ENCODE measurements at regions not wholly inside any gene's neighbourhood (a gene's known extent, or its start where the extent isn't known, plus 50 kb on each side); places are given as distances from the start of the nearest gene placed in this dataset.

- intact Hi-C loops (cut with DNase I), result no loop called here
- ATAC-seq, result no peak
Observed at GRCh38 chr3:106631373-106632108, 745.7 kb upstream of the CCDC54 start.

GRCh38 chr3:106635271-106635670, 742.0 kb upstream of the CCDC54 start:
- no peak for DNase-seq
- intact Hi-C loops (cut with DNase I), result no loop called here
- ATAC-seq, result no peak

More at GRCh38 chr3:106631373-106632108, 745.7 kb upstream of the CCDC54 start:
- DNase-seq, result no peak

DNA sequence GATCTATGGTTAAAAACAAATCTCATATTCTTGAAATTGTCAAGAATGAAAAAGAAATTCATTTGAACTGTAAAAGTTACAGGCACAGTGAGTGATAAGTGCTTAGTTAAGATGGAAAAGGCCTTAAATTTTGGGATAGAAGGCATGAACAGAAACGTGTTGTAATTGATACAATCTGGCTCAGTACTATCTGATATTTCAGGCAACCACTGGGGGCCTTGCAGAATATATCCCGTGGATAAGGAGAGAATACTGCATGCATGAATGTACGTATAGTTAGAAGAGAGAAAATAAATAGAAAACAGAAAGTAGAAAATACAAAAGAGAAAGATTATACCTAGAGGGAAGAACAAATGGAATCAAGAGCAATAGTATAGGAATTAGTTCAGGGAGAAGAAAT, 741.4 kb upstream of the CCDC54 start:
- intact Hi-C loops (cut with DNase I), result no loop called here
- ATAC-seq (no peak), DNase-seq (no peak)

DNA sequence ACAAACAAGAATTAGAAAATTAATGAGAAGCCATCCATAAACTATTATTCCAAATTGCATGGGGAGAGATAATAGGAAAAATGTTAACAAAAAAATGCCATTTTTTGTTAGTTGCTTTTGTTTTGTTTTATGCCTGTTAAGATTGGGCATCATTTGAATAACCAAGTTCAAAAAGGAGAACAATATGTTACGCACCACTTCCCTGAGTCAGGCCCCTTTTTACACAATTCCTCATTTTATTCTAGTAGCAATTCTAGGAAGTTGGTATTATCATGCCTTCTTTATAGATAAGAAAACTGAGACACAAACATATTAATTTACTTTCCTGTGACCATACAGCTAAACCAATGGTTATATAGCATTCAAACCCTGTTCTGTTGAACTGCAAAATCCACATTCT, 736.9 kb upstream of the CCDC54 start:
- intact Hi-C loops (cut with DNase I), result no loop called here
- ATAC-seq, result no peak
- no peak for DNase-seq

DNA sequence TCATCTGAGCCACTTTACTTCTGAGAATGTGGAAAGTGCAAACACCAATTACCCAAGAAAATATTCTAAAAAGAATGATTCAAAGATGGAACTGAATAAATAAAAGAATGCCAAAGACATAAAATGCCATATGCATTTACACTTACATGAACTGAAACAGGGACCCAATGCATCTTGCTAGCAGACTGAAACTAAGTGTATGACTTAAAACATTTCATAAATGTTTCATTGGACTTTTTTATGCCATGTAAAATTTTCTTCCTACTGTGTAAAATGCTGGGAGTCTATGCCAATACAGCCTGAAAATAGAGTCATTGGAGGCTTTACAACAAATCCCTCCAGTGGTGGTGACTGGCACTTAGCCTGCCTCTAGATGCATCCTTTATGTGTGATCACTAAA, 735.1 kb upstream of the CCDC54 start:
- intact Hi-C loops (cut with DNase I), result no loop called here
- no peak for ATAC-seq
- DNase-seq, result no peak

- intact Hi-C loops (cut with DNase I), result no loop called here
- no peak for DNase-seq
- ATAC-seq, result no peak
Observed at GRCh38 chr3:106643684-106644161, 733.5 kb upstream of the CCDC54 start.

GRCh38 chr3:106673926-106674569, 703.2 kb upstream of the CCDC54 start:
- ATAC-seq (no peak), DNase-seq (no peak)
- intact Hi-C loops (cut with DNase I), result no loop called here

DNA sequence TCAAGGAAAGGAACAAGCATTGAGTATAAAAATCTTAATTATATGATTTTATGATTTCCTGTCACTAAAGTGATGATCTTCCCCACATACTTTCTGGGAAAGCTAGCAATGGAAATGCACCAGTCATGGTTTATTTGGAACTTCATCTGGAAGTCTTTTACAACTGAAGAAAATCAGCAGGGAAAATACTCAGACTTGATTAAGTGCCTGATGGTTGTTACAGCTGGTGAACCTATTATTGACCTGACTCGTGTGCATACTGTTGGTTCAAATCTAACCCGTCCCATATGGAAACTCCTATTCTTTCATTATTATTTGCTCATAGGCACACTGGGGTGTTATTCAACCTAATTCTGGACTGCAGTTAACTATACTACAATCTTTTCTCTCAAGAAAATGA, 701.8 kb upstream of the CCDC54 start:
- intact Hi-C loops (cut with DNase I), result no loop called here
- ATAC-seq, result no peak
- no peak for DNase-seq

GRCh38 chr3:106678657-106679390, 698.4 kb upstream of the CCDC54 start:
- ATAC-seq (no peak), DNase-seq (no peak)
- intact Hi-C loops (cut with DNase I), result no loop called here

GRCh38 chr3:106683953-106684620, 693.2 kb upstream of the CCDC54 start:
- intact Hi-C loops (cut with DNase I), result no loop called here
- ATAC-seq, result no peak
- no peak for DNase-seq

GRCh38 chr3:106685745-106686144, 691.5 kb upstream of the CCDC54 start:
- intact Hi-C loops (cut with DNase I), result no loop called here
- ATAC-seq (no peak), DNase-seq (no peak)

- intact Hi-C loops (cut with DNase I), result no loop called here
- ATAC-seq (no peak), DNase-seq (no peak)
Observed at GRCh38 chr3:106687905-106688304, 689.3 kb upstream of the CCDC54 start.

- ATAC-seq (peak in 1 of 2 donors; percentile 44), DNase-seq (no peak)
- intact Hi-C loops (cut with DNase I), result no loop called here
Observed at GRCh38 chr3:106688464-106688863, 688.8 kb upstream of the CCDC54 start.

DNA sequence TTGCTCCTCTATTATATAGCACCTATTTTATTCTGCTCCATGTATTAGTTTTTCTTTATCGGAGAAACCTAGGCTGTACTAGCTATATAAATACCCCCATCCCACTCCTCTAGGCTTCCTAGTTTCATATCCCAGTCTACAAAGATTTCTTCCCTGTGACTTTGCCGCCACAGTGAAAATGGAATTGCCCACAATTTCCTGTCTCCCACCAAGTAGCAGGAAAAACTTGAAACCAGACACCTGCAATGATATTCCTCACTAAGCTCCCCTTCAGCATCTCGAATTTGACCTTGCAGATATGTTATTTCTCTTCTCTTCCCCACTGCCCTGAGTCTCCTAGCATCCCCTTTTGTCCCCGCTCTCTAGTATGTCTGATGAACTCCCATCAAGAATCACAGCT, 685.8 kb upstream of the CCDC54 start:
- no peak for DNase-seq
- intact Hi-C loops (cut with DNase I), result no loop called here
- ATAC-seq, result no peak

DNA sequence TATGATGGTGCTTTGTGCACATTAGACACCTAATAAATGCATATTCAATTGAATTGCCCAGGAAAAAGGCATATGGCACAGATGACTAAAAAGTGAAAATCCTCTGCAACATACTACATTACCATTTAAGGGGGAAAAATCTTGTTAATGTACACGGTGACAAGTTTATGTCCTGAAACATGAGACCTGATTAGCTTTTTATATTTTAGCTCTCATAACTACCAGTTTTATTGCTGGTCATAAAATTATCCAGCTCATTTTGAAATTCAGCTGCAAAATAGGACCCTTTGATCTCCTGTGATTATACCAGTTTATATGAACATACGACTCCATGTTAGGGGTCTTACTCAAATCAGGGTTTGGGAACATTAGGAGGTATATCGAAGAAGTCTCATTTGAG, 684.6 kb upstream of the CCDC54 start:
- intact Hi-C loops (cut with DNase I), result no loop called here
- DNase-seq, result no peak
- no peak for ATAC-seq

GRCh38 chr3:106699122-106699521, 678.1 kb upstream of the CCDC54 start:
- ATAC-seq (no peak), DNase-seq (no peak)
- intact Hi-C loops (cut with DNase I), result no loop called here

DNA sequence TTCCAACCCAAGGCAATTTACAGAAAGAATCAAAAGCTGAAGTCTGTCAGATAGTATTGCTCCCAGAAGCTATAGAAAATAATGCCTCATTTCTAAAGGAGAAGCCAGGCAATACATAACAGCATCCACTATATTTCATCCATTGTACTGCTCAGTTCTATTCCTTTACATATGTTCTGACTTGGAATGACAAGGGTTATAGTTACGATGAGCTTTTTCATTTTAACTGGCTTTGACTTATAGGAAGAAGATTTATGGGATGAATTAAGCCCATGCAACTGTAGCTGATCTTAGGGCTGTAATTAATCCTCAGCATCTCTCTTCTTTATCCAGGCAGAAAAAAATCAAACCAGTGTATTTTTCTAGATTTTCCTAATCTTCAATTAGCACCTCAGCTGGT, 676.3 kb upstream of the CCDC54 start:
- intact Hi-C loops (cut with DNase I), result no loop called here
- DNase-seq, result no peak
- no peak for ATAC-seq

- no peak for DNase-seq
- intact Hi-C loops (cut with DNase I), result no loop called here
- ATAC-seq, result no peak
Observed at GRCh38 chr3:106703524-106703923, 673.7 kb upstream of the CCDC54 start.

DNA sequence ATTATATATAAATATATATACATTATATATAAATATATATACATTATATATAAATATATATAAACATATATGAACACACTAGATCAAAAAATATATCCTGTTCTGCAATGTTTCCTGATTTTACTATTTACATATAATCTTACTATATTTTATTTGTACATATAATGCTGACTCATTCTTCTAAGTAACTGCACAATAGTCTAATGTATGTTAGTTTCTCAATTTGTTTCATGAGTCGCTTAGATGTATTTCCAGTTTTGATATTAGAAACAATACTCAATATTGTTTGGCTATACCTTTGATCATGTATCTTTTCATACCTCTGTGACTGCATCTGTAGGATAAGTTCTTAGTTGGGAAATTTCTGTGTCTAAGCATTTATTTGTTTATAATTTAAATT, 669.9 kb upstream of the CCDC54 start:
- intact Hi-C loops (cut with DNase I), result no loop called here
- DNase-seq (no peak), ATAC-seq (no peak)

GRCh38 chr3:106710596-106710995, 666.6 kb upstream of the CCDC54 start:
- no peak for DNase-seq
- ATAC-seq, result no peak

More at GRCh38 chr3:106710596-106710995, 666.6 kb upstream of the CCDC54 start:
- intact Hi-C loops (cut with DNase I), result no loop called here

Data from left cardiac atrium (tissue), 4 donors.